Endodermal cell (in vitro differentiated cells): ENCODE measurements at regions not wholly inside any gene's neighbourhood (a gene's known extent, or its start where the extent isn't known, plus 50 kb on each side); places are given as distances from the start of the nearest gene placed in this dataset.

ENCODE experiments used
- DNase-seq: peaks from one replicate; pipeline ENCODE4 v3.0.0-alpha.2; 2017
- H3K27ac ChIP-seq: 2 replicates; pipeline ENCODE4 v1.5.1; 2013; ENCODE audit warnings: mild to moderate bottlenecking, low read depth, low read length, moderate library complexity
- H3K27me3 ChIP-seq: 2 replicates; pipeline ENCODE4 v1.6.1; 2013; ENCODE audit warnings: mild to moderate bottlenecking, low read length, moderate library complexity; ENCODE audit not compliant: insufficient read depth, control insufficient read depth, poor library complexity, severe bottlenecking
- H3K36me3 ChIP-seq: 2 replicates; pipeline ENCODE4 v1.7.0; 2013; ENCODE audit warnings: mild to moderate bottlenecking, low read length, moderate library complexity; ENCODE audit not compliant: control insufficient read depth, insufficient read depth
- H3K4me1 ChIP-seq: one replicate; pipeline ENCODE4 v1.7.0; 2013; ENCODE audit warnings: low read length; ENCODE audit not compliant: control insufficient read depth, insufficient read depth
- H3K4me3 ChIP-seq: 2 replicates; pipeline ENCODE4 v1.5.1; 2013; ENCODE audit warnings: mild to moderate bottlenecking, low read length, moderate library complexity
- H3K9ac ChIP-seq: 2 replicates; pipeline ENCODE4 v1.6.1; 2013; ENCODE audit warnings: mild to moderate bottlenecking, low read length, moderate library complexity; ENCODE audit not compliant: poor library complexity, severe bottlenecking; ENCODE audit errors: extremely low read depth
- H3K9me3 ChIP-seq: 2 replicates; pipeline ENCODE4 v1.6.1; 2013; ENCODE audit warnings: mild to moderate bottlenecking, low read length, moderate library complexity; ENCODE audit not compliant: control insufficient read depth
- H3K27ac Mint-ChIP-seq: 2 replicates; pipeline ENCODE4 v1.8.0; 2020; ENCODE audit warnings: mixed read lengths
- H3K27me3 Mint-ChIP-seq: 2 replicates; pipeline ENCODE4 v1.8.0; 2021; ENCODE audit warnings: mild to moderate bottlenecking, mixed read lengths; ENCODE audit not compliant: insufficient read depth
- H3K36me3 Mint-ChIP-seq: 2 replicates; pipeline ENCODE4 v1.8.0; 2020; ENCODE audit warnings: low read depth, mixed read lengths
- H3K4me1 Mint-ChIP-seq: 2 replicates; pipeline ENCODE4 v1.8.0; 2020; ENCODE audit warnings: mixed read lengths
- H3K4me3 Mint-ChIP-seq: 2 replicates; pipeline ENCODE4 v1.8.0; 2020; ENCODE audit warnings: mild to moderate bottlenecking, moderate library complexity, mixed read lengths
- H3K9me3 Mint-ChIP-seq: 2 replicates; pipeline ENCODE4 v1.8.0; 2020; ENCODE audit warnings: mild to moderate bottlenecking, mixed read lengths
- WGBS, 2 experiments: methylation state at CpG; one replicate each; pipeline versions ENCODE4 v1.1.5 to v1.1.7; 2013; ENCODE audit warnings: missing lambda C conversion rate in 2 of 2, mixed read lengths in 1 of 2; ENCODE audit not compliant: insufficient coverage in 1 of 2, insufficient read length in 1 of 2; 5-methylcytosine and 5-hydroxymethylcytosine counted together
- TF ChIP-seq, protein P1 (sequence below): fragments of 200-600 bp; sonication (generic); conservative IDR thresholded peaks from 2 replicates; pipeline ENCODE4 v1.5.0; 2021; ENCODE audit warnings: antibody characterized with exemption, mild to moderate bottlenecking

DNA sequence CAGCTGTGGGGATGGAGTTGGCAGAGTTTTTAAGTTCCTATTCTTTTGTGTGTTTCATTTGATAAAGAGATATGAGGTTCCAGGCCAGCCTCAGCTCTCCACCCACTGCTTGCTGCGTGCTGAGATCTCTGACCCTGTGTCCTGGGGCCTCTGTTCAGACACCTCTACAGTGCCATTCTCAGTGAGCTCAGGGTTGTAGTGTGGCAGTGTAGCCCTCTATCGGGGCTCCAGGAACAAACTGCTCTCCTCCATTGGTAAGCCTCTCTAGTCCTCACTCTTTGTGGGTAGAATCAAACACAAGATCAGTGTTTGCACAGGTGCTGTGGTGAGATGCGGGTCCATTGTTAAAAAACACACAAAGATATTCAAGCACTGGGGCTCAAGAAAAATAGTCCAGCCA, 386.6 kb upstream of the RPS23 start:
- no peak overlapping the region for H3K4me3 ChIP-seq
- Mint-ChIP-seq H3K27me3 (no peaks in the 10 kb centered on the region), H3K4me1 (peaks cover 7% of the 10 kb centered on the region), H3K27ac (no peak overlapping the region), H3K9me3 (no peaks in the 10 kb centered on the region), H3K4me3 (no peak overlapping the region), H3K36me3 (no peaks in the 10 kb centered on the region)
- H3K9me3 ChIP-seq = no peaks in the 10 kb centered on the region
- H3K36me3 ChIP-seq = no peaks in the 10 kb centered on the region
- H3K27me3 ChIP-seq = no peaks in the 10 kb centered on the region
- H3K4me1 ChIP-seq = no peaks in the 10 kb centered on the region
- no peak overlapping the region for H3K27ac ChIP-seq
- no peak for DNase-seq
- WGBS, 2 experiments = 83 to 93% methylated on average over 2 to 3 of the region's 3 CpGs
- TF ChIP-seq, protein P1, sequence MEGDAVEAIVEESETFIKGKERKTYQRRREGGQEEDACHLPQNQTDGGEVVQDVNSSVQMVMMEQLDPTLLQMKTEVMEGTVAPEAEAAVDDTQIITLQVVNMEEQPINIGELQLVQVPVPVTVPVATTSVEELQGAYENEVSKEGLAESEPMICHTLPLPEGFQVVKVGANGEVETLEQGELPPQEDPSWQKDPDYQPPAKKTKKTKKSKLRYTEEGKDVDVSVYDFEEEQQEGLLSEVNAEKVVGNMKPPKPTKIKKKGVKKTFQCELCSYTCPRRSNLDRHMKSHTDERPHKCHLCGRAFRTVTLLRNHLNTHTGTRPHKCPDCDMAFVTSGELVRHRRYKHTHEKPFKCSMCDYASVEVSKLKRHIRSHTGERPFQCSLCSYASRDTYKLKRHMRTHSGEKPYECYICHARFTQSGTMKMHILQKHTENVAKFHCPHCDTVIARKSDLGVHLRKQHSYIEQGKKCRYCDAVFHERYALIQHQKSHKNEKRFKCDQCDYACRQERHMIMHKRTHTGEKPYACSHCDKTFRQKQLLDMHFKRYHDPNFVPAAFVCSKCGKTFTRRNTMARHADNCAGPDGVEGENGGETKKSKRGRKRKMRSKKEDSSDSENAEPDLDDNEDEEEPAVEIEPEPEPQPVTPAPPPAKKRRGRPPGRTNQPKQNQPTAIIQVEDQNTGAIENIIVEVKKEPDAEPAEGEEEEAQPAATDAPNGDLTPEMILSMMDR = no peak
- H3K9ac ChIP-seq = no peak overlapping the region

DNA sequence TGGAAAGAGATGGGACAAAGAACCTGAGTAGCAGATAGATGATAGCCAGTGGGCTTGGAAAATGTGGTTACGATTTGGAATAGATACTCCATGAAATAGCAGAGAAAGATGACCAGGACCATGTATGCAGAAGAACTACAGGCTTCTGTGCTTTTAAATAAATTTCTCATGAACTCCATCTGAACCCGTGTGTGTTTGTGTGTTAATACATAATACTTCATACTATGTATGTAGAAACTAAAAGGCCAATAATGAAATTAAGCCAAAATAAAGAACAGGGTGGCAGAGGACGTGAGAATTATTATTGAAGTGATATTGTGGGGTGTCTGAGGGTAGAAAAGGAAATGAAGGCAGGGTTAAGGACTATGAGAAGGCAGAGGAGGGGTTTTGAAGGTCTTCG, 385.1 kb upstream of the RPS23 start:
- WGBS, 2 experiments = 36 to 71% methylated on average over 2 to 4 of the region's 4 CpGs
- Mint-ChIP-seq H3K4me1 (peaks cover 7% of the 10 kb centered on the region), H3K27me3 (no peaks in the 10 kb centered on the region), H3K9me3 (no peaks in the 10 kb centered on the region), H3K4me3 (no peak overlapping the region), H3K36me3 (no peaks in the 10 kb centered on the region), H3K27ac (no peak overlapping the region)
- no peak overlapping the region for H3K9ac ChIP-seq
- H3K4me3 ChIP-seq = no peak overlapping the region
- H3K27ac ChIP-seq = no peak overlapping the region
- DNase-seq = no peak
- TF ChIP-seq, protein P1 = no peak
- H3K4me1 ChIP-seq = no peaks in the 10 kb centered on the region
- no peaks in the 10 kb centered on the region for H3K27me3 ChIP-seq
- no peaks in the 10 kb centered on the region for H3K9me3 ChIP-seq
- H3K36me3 ChIP-seq = no peaks in the 10 kb centered on the region

DNA sequence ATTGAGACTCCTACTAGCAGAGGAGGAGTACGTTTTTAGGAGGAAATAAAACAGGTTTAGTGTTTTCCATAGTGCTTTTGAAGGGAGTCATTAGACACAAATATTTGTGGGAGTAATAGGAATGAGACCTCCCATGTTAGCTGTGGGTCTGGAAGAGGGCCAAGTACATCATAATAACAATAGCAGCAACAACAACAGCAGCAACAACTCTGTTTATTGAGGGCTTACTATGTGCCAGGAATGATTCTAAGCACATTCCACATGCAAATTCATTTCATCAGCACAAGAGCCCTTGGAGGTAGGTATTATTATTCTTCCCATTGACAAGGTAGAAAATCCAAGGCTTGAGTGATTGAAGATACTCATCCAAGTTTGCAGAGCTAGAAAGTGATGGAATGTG, 384.2 kb upstream of the RPS23 start:
- Histone ChIP-seq H3K36me3 (no peaks in the 10 kb centered on the region), H3K9me3 (no peaks in the 10 kb centered on the region), H3K27me3 (no peaks in the 10 kb centered on the region), H3K27ac (no peak overlapping the region), H3K4me1 (no peaks in the 10 kb centered on the region), H3K4me3 (no peak overlapping the region), H3K9ac (no peak overlapping the region)
- 71 to 78% methylated on average over 1 of the region's 1 CpG for WGBS, 2 experiments
- H3K27ac Mint-ChIP-seq = no peak overlapping the region
- H3K4me1 Mint-ChIP-seq = peaks cover 7% of the 10 kb centered on the region
- no peaks in the 10 kb centered on the region for H3K27me3 Mint-ChIP-seq
- no peak overlapping the region for H3K4me3 Mint-ChIP-seq
- no peaks in the 10 kb centered on the region for H3K9me3 Mint-ChIP-seq
- H3K36me3 Mint-ChIP-seq = no peaks in the 10 kb centered on the region
- TF ChIP-seq, protein P1 = no peak
- DNase-seq = no peak
